ENCODE measurements at regions not wholly inside any gene's neighbourhood (a gene's known extent, or its start where the extent isn't known, plus 50 kb on each side); places are given as distances from the start of the nearest gene placed in this dataset.

DNA sequence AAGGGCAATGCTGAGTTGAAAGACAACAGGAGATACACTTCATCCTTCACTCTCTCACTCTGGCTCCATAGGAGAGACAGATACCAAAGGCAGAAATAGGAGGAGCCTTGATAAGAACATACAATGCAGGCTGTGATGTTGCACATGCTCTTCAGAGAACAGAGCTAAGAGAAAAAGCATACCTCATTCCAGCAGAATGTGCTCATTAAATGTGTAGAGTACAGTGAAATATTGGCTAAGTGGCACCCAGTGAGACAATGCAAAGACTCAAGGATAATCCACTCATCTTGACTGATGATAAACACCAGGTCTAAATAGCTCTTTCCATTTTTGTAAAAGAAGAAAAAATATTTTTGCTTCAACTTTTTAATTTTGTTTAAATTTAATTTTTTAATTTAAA is 139.7 kb downstream of the OR2K2 start:
- no peaks in the 10 kb centered on the region for H3K36me3 ChIP-seq (ENCODE audit: insufficient read depth, low read length)
- no peak overlapping the region for H3K9ac ChIP-seq (ENCODE audit: insufficient read length)
- H3K27ac ChIP-seq: no peak overlapping the region
- H3K9me3 ChIP-seq (ENCODE audit: low read depth, low read length): no peaks in the 10 kb centered on the region
- DNase-seq (ENCODE audit: low read depth, low spot score): no peak
- no peak overlapping the region for H3K4me3 ChIP-seq
- TF ChIP-seq EZH2 (IDR thresholded peaks at IDR 0.05): no peak

- no peaks in the 10 kb centered on the region for H3K9me3 ChIP-seq (ENCODE audit: low read depth, low read length)
- no peak overlapping the region for H3K9ac ChIP-seq (ENCODE audit: insufficient read length)
- no peak for DNase-seq (ENCODE audit: low read depth, low spot score)
- TF ChIP-seq EZH2 (IDR thresholded peaks at IDR 0.05) (no peak), FOXP2 (optimal IDR thresholded peaks at IDR 0.05; ENCODE audit: control extremely low read depth, extremely low read length, insufficient read depth) (no peak), POLR2AphosphoS5 (IDR thresholded peaks at IDR 0.05; ENCODE audit: borderline replicate concordance, low read depth, low read length) (no peak)
- no peak overlapping the region for H3K27ac ChIP-seq
- no peak overlapping the region for H3K4me3 ChIP-seq
- no peaks in the 10 kb centered on the region for H3K36me3 ChIP-seq (ENCODE audit: insufficient read depth, low read length)
Measured at GRCh38 chr9:111187376-111187775, 142.6 kb downstream of the OR2K2 start.

DNA sequence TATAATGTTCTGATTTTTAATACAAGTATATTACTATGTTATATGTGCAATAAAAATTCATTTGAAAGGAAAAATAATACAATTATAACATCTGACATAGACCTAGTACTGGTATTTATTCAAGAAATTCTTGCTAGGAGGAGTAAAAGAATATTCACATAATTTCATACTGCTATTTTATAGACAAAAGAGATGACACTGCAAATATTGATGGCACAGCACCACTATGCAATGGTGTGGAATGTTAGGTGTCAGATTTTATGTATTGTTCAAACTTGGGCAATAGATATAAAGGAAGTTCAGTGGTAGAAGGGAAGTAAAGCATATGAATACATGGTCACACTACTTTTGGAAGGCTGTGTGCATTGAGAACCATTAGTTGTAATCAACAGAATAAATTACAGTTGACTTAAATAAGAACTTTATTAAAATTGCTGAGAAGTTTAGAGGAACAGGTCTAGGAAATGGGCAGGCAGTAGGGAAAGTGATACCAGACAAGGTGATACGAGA is 143.9 kb downstream of the OR2K2 start:
- no peak overlapping the region for H3K27ac ChIP-seq
- DNase-seq (ENCODE audit: low read depth, low spot score): no peak
- no peak for TF ChIP-seq EZH2 (IDR thresholded peaks at IDR 0.05)
- TF ChIP-seq FOXP2 (optimal IDR thresholded peaks at IDR 0.05; ENCODE audit: control extremely low read depth, extremely low read length, insufficient read depth): no peak
- no peak for TF ChIP-seq POLR2AphosphoS5 (IDR thresholded peaks at IDR 0.05; ENCODE audit: borderline replicate concordance, low read depth, low read length)
- H3K4me3 ChIP-seq: no peak overlapping the region
- no peaks in the 10 kb centered on the region for H3K36me3 ChIP-seq (ENCODE audit: insufficient read depth, low read length)
- H3K9me3 ChIP-seq (ENCODE audit: low read depth, low read length): no peaks in the 10 kb centered on the region
- no peak overlapping the region for H3K9ac ChIP-seq (ENCODE audit: insufficient read length)

DNA sequence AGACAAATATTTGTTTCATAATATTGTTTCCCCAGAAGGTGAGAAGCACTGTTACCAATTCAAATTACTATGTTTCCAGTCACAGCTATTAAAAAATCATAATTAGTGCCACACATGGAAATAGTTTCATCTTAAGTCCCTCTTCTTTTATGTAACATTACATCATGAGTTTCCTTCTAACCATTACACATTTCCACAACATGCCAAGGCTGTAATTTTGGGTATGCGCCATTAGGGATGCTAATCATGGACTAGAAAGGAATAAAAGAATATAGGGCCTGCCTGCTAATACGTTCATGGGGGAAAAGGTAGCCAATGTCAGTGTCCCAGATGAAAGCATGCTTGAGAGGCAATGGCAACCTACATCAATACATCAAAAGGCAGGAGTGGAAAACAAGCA is 142.5 kb upstream of the LPAR1 start:
- no peaks in the 10 kb centered on the region for H3K36me3 ChIP-seq (ENCODE audit: insufficient read depth, low read length)
- no peak for DNase-seq (ENCODE audit: low read depth, low spot score)
- H3K9me3 ChIP-seq (ENCODE audit: low read depth, low read length): no peaks in the 10 kb centered on the region
- H3K4me3 ChIP-seq: no peak overlapping the region
- no peak for TF ChIP-seq EZH2 (IDR thresholded peaks at IDR 0.05)
- TF ChIP-seq FOXP2 (optimal IDR thresholded peaks at IDR 0.05; ENCODE audit: control extremely low read depth, extremely low read length, insufficient read depth): no peak
- TF ChIP-seq POLR2AphosphoS5 (IDR thresholded peaks at IDR 0.05; ENCODE audit: borderline replicate concordance, low read depth, low read length): no peak
- no peak overlapping the region for H3K27ac ChIP-seq
- no peak overlapping the region for H3K9ac ChIP-seq (ENCODE audit: insufficient read length)

DNA sequence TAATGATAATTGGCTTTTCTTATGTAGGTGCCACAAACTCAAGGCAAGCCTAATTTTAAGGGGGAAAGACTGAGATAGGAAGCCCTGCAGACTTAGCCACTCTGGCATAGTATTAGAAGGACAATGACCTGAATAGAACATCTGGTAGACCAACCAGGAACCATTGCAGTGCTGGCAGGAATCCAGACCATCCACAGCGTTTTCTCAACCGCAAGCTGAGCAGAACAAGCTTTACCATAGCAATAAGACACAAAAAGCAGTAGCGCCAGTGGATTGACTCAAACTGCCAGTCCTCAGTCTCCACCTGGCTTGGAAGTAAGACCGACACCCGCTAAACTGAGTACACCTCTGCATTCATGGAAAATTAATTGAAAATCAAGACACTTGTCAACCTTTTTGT is 141.3 kb upstream of the LPAR1 start:
- H3K9ac ChIP-seq (ENCODE audit: insufficient read length): no peak overlapping the region
- TF ChIP-seq EZH2 (IDR thresholded peaks at IDR 0.05) (no peak), FOXP2 (optimal IDR thresholded peaks at IDR 0.05; ENCODE audit: control extremely low read depth, extremely low read length, insufficient read depth) (no peak), POLR2AphosphoS5 (IDR thresholded peaks at IDR 0.05; ENCODE audit: borderline replicate concordance, low read depth, low read length) (no peak)
- H3K36me3 ChIP-seq (ENCODE audit: insufficient read depth, low read length): no peaks in the 10 kb centered on the region
- H3K9me3 ChIP-seq (ENCODE audit: low read depth, low read length): no peaks in the 10 kb centered on the region
- H3K27ac ChIP-seq: no peak overlapping the region
- no peak overlapping the region for H3K4me3 ChIP-seq
- DNase-seq (ENCODE audit: low read depth, low spot score): no peak

- Histone ChIP-seq H3K9me3 (ENCODE audit: low read depth, low read length) (no peaks in the 10 kb centered on the region), H3K27ac (peak overlapping the region; percentile 33), H3K4me3 (no peak overlapping the region), H3K36me3 (ENCODE audit: insufficient read depth, low read length) (no peaks in the 10 kb centered on the region), H3K9ac (ENCODE audit: insufficient read length) (no peak overlapping the region)
- TF ChIP-seq POLR2AphosphoS5 (IDR thresholded peaks at IDR 0.05; ENCODE audit: borderline replicate concordance, low read depth, low read length) (no peak), EZH2 (IDR thresholded peaks at IDR 0.05) (no peak), FOXP2 (optimal IDR thresholded peaks at IDR 0.05; ENCODE audit: control extremely low read depth, extremely low read length, insufficient read depth) (no peak)
- DNase-seq (ENCODE audit: low read depth, low spot score): no peak
Measured at GRCh38 chr9:111178331-111179055, 140.2 kb upstream of the LPAR1 start.

DNA sequence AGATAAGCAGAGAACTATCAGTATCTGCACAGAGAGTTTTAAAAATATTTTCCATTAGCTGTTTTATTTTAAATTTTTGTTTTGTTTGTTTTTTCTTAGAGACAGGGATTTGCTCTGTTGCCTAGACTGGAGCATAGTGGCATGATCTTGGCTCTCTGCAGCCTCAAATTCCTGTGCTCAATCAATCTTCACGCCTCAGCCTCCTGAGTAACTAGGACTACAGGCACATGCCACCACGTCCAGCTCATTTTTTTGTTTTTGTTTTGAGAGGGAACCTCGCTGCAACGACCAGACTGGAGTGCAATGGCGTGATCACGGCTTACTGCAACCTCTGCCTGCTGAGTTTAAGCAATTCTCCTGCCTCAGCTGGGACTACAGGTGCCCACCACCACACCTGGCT is 138.2 kb upstream of the LPAR1 start:
- no peak for DNase-seq (ENCODE audit: low read depth, low spot score)
- Histone ChIP-seq H3K27ac (no peak overlapping the region), H3K36me3 (ENCODE audit: insufficient read depth, low read length) (no peaks in the 10 kb centered on the region), H3K4me3 (no peak overlapping the region), H3K9me3 (ENCODE audit: low read depth, low read length) (no peaks in the 10 kb centered on the region), H3K9ac (ENCODE audit: insufficient read length) (no peak overlapping the region)
- no peak for TF ChIP-seq EZH2 (IDR thresholded peaks at IDR 0.05)
- no peak for TF ChIP-seq FOXP2 (optimal IDR thresholded peaks at IDR 0.05; ENCODE audit: control extremely low read depth, extremely low read length, insufficient read depth)
- TF ChIP-seq POLR2AphosphoS5 (IDR thresholded peaks at IDR 0.05; ENCODE audit: borderline replicate concordance, low read depth, low read length): no peak

GRCh38 chr9:111175350-111175749 is 137.1 kb upstream of the LPAR1 start:
- Histone ChIP-seq H3K36me3 (ENCODE audit: insufficient read depth, low read length) (no peaks in the 10 kb centered on the region), H3K27ac (no peak overlapping the region), H3K9ac (ENCODE audit: insufficient read length) (no peak overlapping the region), H3K9me3 (ENCODE audit: low read depth, low read length) (no peaks in the 10 kb centered on the region), H3K4me3 (no peak overlapping the region)
- TF ChIP-seq FOXP2 (optimal IDR thresholded peaks at IDR 0.05; ENCODE audit: control extremely low read depth, extremely low read length, insufficient read depth): no peak
- no peak for TF ChIP-seq POLR2AphosphoS5 (IDR thresholded peaks at IDR 0.05; ENCODE audit: borderline replicate concordance, low read depth, low read length)
- TF ChIP-seq EZH2 (IDR thresholded peaks at IDR 0.05): no peak
- DNase-seq (ENCODE audit: low read depth, low spot score): no peak

- Histone ChIP-seq H3K9me3 (ENCODE audit: low read depth, low read length) (no peaks in the 10 kb centered on the region), H3K9ac (ENCODE audit: insufficient read length) (no peak overlapping the region), H3K36me3 (ENCODE audit: insufficient read depth, low read length) (no peaks in the 10 kb centered on the region), H3K4me3 (no peak overlapping the region), H3K27ac (no peak overlapping the region)
- DNase-seq (ENCODE audit: low read depth, low spot score): no peak
- no peak for TF ChIP-seq EZH2 (IDR thresholded peaks at IDR 0.05)
- no peak for TF ChIP-seq POLR2AphosphoS5 (IDR thresholded peaks at IDR 0.05; ENCODE audit: borderline replicate concordance, low read depth, low read length)
- no peak for TF ChIP-seq FOXP2 (optimal IDR thresholded peaks at IDR 0.05; ENCODE audit: control extremely low read depth, extremely low read length, insufficient read depth)
Measured at GRCh38 chr9:111167341-111167740, 129.1 kb upstream of the LPAR1 start.

Measured in SK-N-MC (cell line).